ENCODE measurements at regions not wholly inside any gene's neighbourhood (a gene's known extent, or its start where the extent isn't known, plus 50 kb on each side); places are given as distances from the start of the nearest gene placed in this dataset.

GRCh38 chr10:90319188-90319914, 538.5 kb downstream of the HTR7 start:
- DNase-seq (ENCODE audit: low read depth in 2 of 3, low spot score in 1 of 3) = peak in 1 of 3 donors; percentile 1

- DNase-seq (ENCODE audit: low read depth in 2 of 3, low spot score in 1 of 3) = no peak
Measured at GRCh38 chr10:90321132-90321816, 536.6 kb downstream of the HTR7 start.

GRCh38 chr10:90326498-90327267, 531.2 kb downstream of the HTR7 start:
- no peak for DNase-seq (ENCODE audit: low read depth in 2 of 3, low spot score in 1 of 3)

- DNase-seq (ENCODE audit: low read depth in 2 of 3, low spot score in 1 of 3) = no peak
Measured at GRCh38 chr10:90327611-90328010, 530.2 kb downstream of the HTR7 start.

- DNase-seq (ENCODE audit: low read depth in 2 of 3, low spot score in 1 of 3) = no peak
Measured at GRCh38 chr10:90328459-90328858, 529.4 kb downstream of the HTR7 start.

GRCh38 chr10:90328896-90329295, 528.9 kb downstream of the HTR7 start:
- no peak for DNase-seq (ENCODE audit: low read depth in 2 of 3, low spot score in 1 of 3)

GRCh38 chr10:90337316-90337715, 520.5 kb downstream of the HTR7 start:
- no peak for DNase-seq (ENCODE audit: low read depth in 2 of 3, low spot score in 1 of 3)

- no peak for DNase-seq (ENCODE audit: low read depth in 2 of 3, low spot score in 1 of 3)
Measured at GRCh38 chr10:90342480-90342879, 515.4 kb downstream of the HTR7 start.

GRCh38 chr10:90344226-90344625, 513.6 kb downstream of the HTR7 start:
- no peak for DNase-seq (ENCODE audit: low read depth in 2 of 3, low spot score in 1 of 3)

GRCh38 chr10:90347239-90347638, 510.6 kb downstream of the HTR7 start:
- DNase-seq (ENCODE audit: low read depth in 2 of 3, low spot score in 1 of 3) = no peak

GRCh38 chr10:90350122-90350521, 507.7 kb downstream of the HTR7 start:
- no peak for DNase-seq (ENCODE audit: low read depth in 2 of 3, low spot score in 1 of 3)

GRCh38 chr10:90352288-90352687, 505.6 kb downstream of the HTR7 start:
- no peak for DNase-seq (ENCODE audit: low read depth in 2 of 3, low spot score in 1 of 3)

- no peak for DNase-seq (ENCODE audit: low read depth in 2 of 3, low spot score in 1 of 3)
Measured at GRCh38 chr10:90354914-90355313, 502.9 kb downstream of the HTR7 start.

GRCh38 chr10:90363799-90364483, 493.9 kb downstream of the HTR7 start:
- DNase-seq (ENCODE audit: low read depth in 2 of 3, low spot score in 1 of 3) = no peak

- no peak for DNase-seq (ENCODE audit: low read depth in 2 of 3, low spot score in 1 of 3)
Measured at GRCh38 chr10:90372451-90372850, 485.4 kb downstream of the HTR7 start.

GRCh38 chr10:90373911-90374310, 483.9 kb downstream of the HTR7 start:
- no peak for DNase-seq (ENCODE audit: low read depth in 2 of 3, low spot score in 1 of 3)

- DNase-seq (ENCODE audit: low read depth in 2 of 3, low spot score in 1 of 3) = no peak
Measured at GRCh38 chr10:90378524-90379076, 479.2 kb downstream of the HTR7 start.

- DNase-seq (ENCODE audit: low read depth in 2 of 3, low spot score in 1 of 3) = no peak
Measured at GRCh38 chr10:90381468-90381867, 476.4 kb downstream of the HTR7 start.

- DNase-seq (ENCODE audit: low read depth in 2 of 3, low spot score in 1 of 3) = no peak
Measured at GRCh38 chr10:90389876-90390275, 468.0 kb downstream of the HTR7 start.

GRCh38 chr10:90394311-90394710, 463.5 kb downstream of the HTR7 start:
- DNase-seq (ENCODE audit: low read depth in 2 of 3, low spot score in 1 of 3) = no peak

GRCh38 chr10:90396721-90397120, 461.1 kb downstream of the HTR7 start:
- no peak for DNase-seq (ENCODE audit: low read depth in 2 of 3, low spot score in 1 of 3)
